ENCODE measurements at regions not wholly inside any gene's neighbourhood (a gene's known extent, or its start where the extent isn't known, plus 50 kb on each side); places are given as distances from the start of the nearest gene placed in this dataset.

- DNase-seq (ENCODE audit: low read depth), result peak; percentile 61
Observed at GRCh38 chr10:118835682-118836326, 81.0 kb upstream of the CACUL1 start.

GRCh38 chr10:118838364-118838763, 83.6 kb upstream of the CACUL1 start:
- no peak for DNase-seq (ENCODE audit: low read depth)

- no peak for DNase-seq (ENCODE audit: low read depth)
Observed at GRCh38 chr10:118839348-118839747, 84.6 kb upstream of the CACUL1 start.

GRCh38 chr10:118840071-118840775, 85.5 kb upstream of the CACUL1 start:
- DNase-seq (ENCODE audit: low read depth), result peak; percentile 26

- no peak for DNase-seq (ENCODE audit: low read depth)
Observed at GRCh38 chr10:118840776-118841468, 86.2 kb upstream of the CACUL1 start.

- DNase-seq (ENCODE audit: low read depth), result no peak
Observed at GRCh38 chr10:118841881-118842605, 87.3 kb upstream of the CACUL1 start.

- DNase-seq (ENCODE audit: low read depth), result peak; percentile 11
Observed at GRCh38 chr10:118842843-118843624, 88.3 kb upstream of the CACUL1 start.

GRCh38 chr10:118843647-118844265, 89.0 kb upstream of the CACUL1 start:
- peak; percentile 6 for DNase-seq (ENCODE audit: low read depth)

- DNase-seq (ENCODE audit: low read depth), result peak; percentile 91
Observed at GRCh38 chr10:118844731-118845521, 90.2 kb upstream of the CACUL1 start.

- no peak for DNase-seq (ENCODE audit: low read depth)
Observed at GRCh38 chr10:118845776-118846175, 91.0 kb upstream of the CACUL1 start.

- DNase-seq (ENCODE audit: low read depth), result peak; percentile 58
Observed at GRCh38 chr10:118850418-118851061, 95.8 kb upstream of the CACUL1 start.

- no peak for DNase-seq (ENCODE audit: low read depth)
Observed at GRCh38 chr10:118851062-118852035, 96.6 kb upstream of the CACUL1 start.

- DNase-seq (ENCODE audit: low read depth), result no peak
Observed at GRCh38 chr10:118853916-118854315, 99.1 kb upstream of the CACUL1 start.

GRCh38 chr10:118856106-118856505, 101.3 kb upstream of the CACUL1 start:
- DNase-seq (ENCODE audit: low read depth), result no peak

GRCh38 chr10:118865998-118866693, 111.4 kb upstream of the CACUL1 start:
- DNase-seq (ENCODE audit: low read depth), result no peak

- DNase-seq (ENCODE audit: low read depth), result no peak
Observed at GRCh38 chr10:118867768-118868167, 113.0 kb upstream of the CACUL1 start.

GRCh38 chr10:118868589-118868988, 113.8 kb upstream of the CACUL1 start:
- peak; percentile 55 for DNase-seq (ENCODE audit: low read depth)

Data from amniotic epithelial cell (primary cell).